22Rv1 (cell line): ENCODE measurements at regions not wholly inside any gene's neighbourhood (a gene's known extent, or its start where the extent isn't known, plus 50 kb on each side); places are given as distances from the start of the nearest gene placed in this dataset.
"Not testable (repeated sequence)": the region's sequence is repeated elsewhere in the genome, so short reads cannot be mapped to it uniquely, and the experiment has no call there.

Experiments
- ZFX ChIP-seq: fragments of 450-650 bp; IDR thresholded peaks from 2 replicates; pipeline ENCODE4 v1.6.1; 2017; ENCODE audit warnings: antibody characterized with exemption, borderline replicate concordance
- TF ChIP-seq, protein P1 (sequence below): fragments of 450-650 bp; IDR thresholded peaks from 2 replicates; pipeline ENCODE4 v1.5.1; 2017; ENCODE audit warnings: mild to moderate bottlenecking

- TF ChIP-seq, protein P1, sequence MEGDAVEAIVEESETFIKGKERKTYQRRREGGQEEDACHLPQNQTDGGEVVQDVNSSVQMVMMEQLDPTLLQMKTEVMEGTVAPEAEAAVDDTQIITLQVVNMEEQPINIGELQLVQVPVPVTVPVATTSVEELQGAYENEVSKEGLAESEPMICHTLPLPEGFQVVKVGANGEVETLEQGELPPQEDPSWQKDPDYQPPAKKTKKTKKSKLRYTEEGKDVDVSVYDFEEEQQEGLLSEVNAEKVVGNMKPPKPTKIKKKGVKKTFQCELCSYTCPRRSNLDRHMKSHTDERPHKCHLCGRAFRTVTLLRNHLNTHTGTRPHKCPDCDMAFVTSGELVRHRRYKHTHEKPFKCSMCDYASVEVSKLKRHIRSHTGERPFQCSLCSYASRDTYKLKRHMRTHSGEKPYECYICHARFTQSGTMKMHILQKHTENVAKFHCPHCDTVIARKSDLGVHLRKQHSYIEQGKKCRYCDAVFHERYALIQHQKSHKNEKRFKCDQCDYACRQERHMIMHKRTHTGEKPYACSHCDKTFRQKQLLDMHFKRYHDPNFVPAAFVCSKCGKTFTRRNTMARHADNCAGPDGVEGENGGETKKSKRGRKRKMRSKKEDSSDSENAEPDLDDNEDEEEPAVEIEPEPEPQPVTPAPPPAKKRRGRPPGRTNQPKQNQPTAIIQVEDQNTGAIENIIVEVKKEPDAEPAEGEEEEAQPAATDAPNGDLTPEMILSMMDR: not testable (repeated sequence)
- TF ChIP-seq ZFX: not testable (repeated sequence)
Measured at GRCh38 chr9:96147029-96147428, 154.9 kb downstream of the HSD17B3 start.
